8988T (cell line): ENCODE measurements at regions not wholly inside any gene's neighbourhood (a gene's known extent, or its start where the extent isn't known, plus 50 kb on each side); places are given as distances from the start of the nearest gene placed in this dataset.
"Not testable (repeated sequence)": the region's sequence is repeated elsewhere in the genome, so short reads cannot be mapped to it uniquely, and the experiment has no call there.

ENCODE experiments used
- DNase-seq: peaks from one replicate; pipeline ENCODE4 v3.0.0; 2011

GRCh38 chr2:228782281-228782680 is 488.8 kb downstream of the PID1 start:
- no peak for DNase-seq

- no peak for DNase-seq
Observed at GRCh38 chr2:228777855-228778355, 493.2 kb downstream of the PID1 start.

- DNase-seq = no peak
Observed at GRCh38 chr2:228774548-228774947, 496.5 kb downstream of the PID1 start.

GRCh38 chr2:228771774-228772173 is 499.3 kb downstream of the PID1 start:
- no peak for DNase-seq

- no peak for DNase-seq
Observed at GRCh38 chr2:228771315-228771714, 499.8 kb downstream of the PID1 start.

- no peak for DNase-seq
Observed at GRCh38 chr2:228768818-228769217, 502.3 kb downstream of the PID1 start.

GRCh38 chr2:228768141-228768540 is 502.9 kb downstream of the PID1 start:
- DNase-seq = not testable (repeated sequence)

- DNase-seq = no peak
Observed at GRCh38 chr2:228767196-228767595, 503.9 kb downstream of the PID1 start.

- DNase-seq = no peak
Observed at GRCh38 chr2:228763379-228763981, 507.6 kb downstream of the PID1 start.

- no peak for DNase-seq
Observed at GRCh38 chr2:228762565-228762964, 508.5 kb downstream of the PID1 start.

- DNase-seq = not testable (repeated sequence)
Observed at GRCh38 chr2:228755661-228756060, 515.4 kb downstream of the PID1 start.

- no peak for DNase-seq
Observed at GRCh38 chr2:228747483-228747882, 523.6 kb downstream of the PID1 start.

GRCh38 chr2:228738671-228739380 is 532.3 kb downstream of the PID1 start:
- DNase-seq = no peak

GRCh38 chr2:228735697-228736096 is 535.4 kb downstream of the PID1 start:
- DNase-seq = no peak

GRCh38 chr2:228731517-228731916 is 539.6 kb downstream of the PID1 start:
- no peak for DNase-seq

GRCh38 chr2:228728961-228729360 is 542.1 kb downstream of the PID1 start:
- no peak for DNase-seq

GRCh38 chr2:228725031-228725430 is 543.5 kb upstream of the SPHKAP start:
- DNase-seq = no peak

GRCh38 chr2:228723599-228723998 is 542.1 kb upstream of the SPHKAP start:
- no peak for DNase-seq

- DNase-seq = no peak
Observed at GRCh38 chr2:228722311-228722710, 540.8 kb upstream of the SPHKAP start.

- DNase-seq = no peak
Observed at GRCh38 chr2:228720895-228721294, 539.4 kb upstream of the SPHKAP start.

- DNase-seq = no peak
Observed at GRCh38 chr2:228709788-228710371, 528.4 kb upstream of the SPHKAP start.

GRCh38 chr2:228707846-228708245 is 526.4 kb upstream of the SPHKAP start:
- DNase-seq = no peak

GRCh38 chr2:228705318-228705717 is 523.8 kb upstream of the SPHKAP start:
- DNase-seq = no peak

- DNase-seq = no peak
Observed at GRCh38 chr2:228703152-228703551, 521.7 kb upstream of the SPHKAP start.
